ENCODE measurements at regions not wholly inside any gene's neighbourhood (a gene's known extent, or its start where the extent isn't known, plus 50 kb on each side); places are given as distances from the start of the nearest gene placed in this dataset.

- no peak for TF ChIP-seq CTCF (IDR thresholded peaks at IDR 0.05; ENCODE audit: extremely low read depth, insufficient read depth, missing control alignments)
- no peak for DNase-seq (ENCODE audit: low spot score)
- in situ Hi-C loops (cut with MboI; ENCODE audit: low pct_unique_long_range_greater_than_20kb, low sequenced_read_pairs, unreplicated experiment): no loop called here
Observed at GRCh38 chr2:81734981-81735380, 1430.4 kb upstream of the LRRTM1 start.

- DNase-seq (ENCODE audit: low spot score): no peak
- no peak for TF ChIP-seq CTCF (IDR thresholded peaks at IDR 0.05; ENCODE audit: extremely low read depth, insufficient read depth, missing control alignments)
- in situ Hi-C loops (cut with MboI; ENCODE audit: low pct_unique_long_range_greater_than_20kb, low sequenced_read_pairs, unreplicated experiment): no loop called here
Observed at GRCh38 chr2:81714817-81715216, 1410.3 kb upstream of the LRRTM1 start.

- in situ Hi-C loops (cut with MboI; ENCODE audit: low pct_unique_long_range_greater_than_20kb, low sequenced_read_pairs, unreplicated experiment): no loop called here
- no peak for DNase-seq (ENCODE audit: low spot score)
- no peak for TF ChIP-seq CTCF (IDR thresholded peaks at IDR 0.05; ENCODE audit: extremely low read depth, insufficient read depth, missing control alignments)
Observed at GRCh38 chr2:81706856-81707255, 1402.3 kb upstream of the LRRTM1 start.

GRCh38 chr2:81703831-81704230 is 1399.3 kb upstream of the LRRTM1 start:
- DNase-seq (ENCODE audit: low spot score): no peak
- TF ChIP-seq CTCF (IDR thresholded peaks at IDR 0.05; ENCODE audit: extremely low read depth, insufficient read depth, missing control alignments): no peak
- in situ Hi-C loops (cut with MboI; ENCODE audit: low pct_unique_long_range_greater_than_20kb, low sequenced_read_pairs, unreplicated experiment): no loop called here

- DNase-seq (ENCODE audit: low spot score): no peak
- in situ Hi-C loops (cut with MboI; ENCODE audit: low pct_unique_long_range_greater_than_20kb, low sequenced_read_pairs, unreplicated experiment): no loop called here
- no peak for TF ChIP-seq CTCF (IDR thresholded peaks at IDR 0.05; ENCODE audit: extremely low read depth, insufficient read depth, missing control alignments)
Observed at GRCh38 chr2:81692566-81692965, 1388.0 kb upstream of the LRRTM1 start.

- no peak for TF ChIP-seq CTCF (IDR thresholded peaks at IDR 0.05; ENCODE audit: extremely low read depth, insufficient read depth, missing control alignments)
- DNase-seq (ENCODE audit: low spot score): no peak
- in situ Hi-C loops (cut with MboI; ENCODE audit: low pct_unique_long_range_greater_than_20kb, low sequenced_read_pairs, unreplicated experiment): no loop called here
Observed at GRCh38 chr2:81675641-81676040, 1371.1 kb upstream of the LRRTM1 start.

GRCh38 chr2:81672923-81673322 is 1368.4 kb upstream of the LRRTM1 start:
- TF ChIP-seq CTCF (IDR thresholded peaks at IDR 0.05; ENCODE audit: extremely low read depth, insufficient read depth, missing control alignments): no peak
- in situ Hi-C loops (cut with MboI; ENCODE audit: low pct_unique_long_range_greater_than_20kb, low sequenced_read_pairs, unreplicated experiment): no loop called here
- DNase-seq (ENCODE audit: low spot score): no peak

Measured in GM13977 (cell line).